IPS-20b (cell line): ENCODE measurements at regions not wholly inside any gene's neighbourhood (a gene's known extent, or its start where the extent isn't known, plus 50 kb on each side); places are given as distances from the start of the nearest gene placed in this dataset.
"Not testable (repeated sequence)": the region's sequence is repeated elsewhere in the genome, so short reads cannot be mapped to it uniquely, and the experiment has no call there.

ENCODE experiments used
- H3K27ac ChIP-seq: one replicate; pipeline ENCODE4 v1.5.1; 2013; ENCODE audit warnings: low read length
- H3K27me3 ChIP-seq: 2 replicates; pipeline ENCODE4 v1.6.1; 2013; ENCODE audit warnings: mild to moderate bottlenecking, low read length, inconsistent platforms; ENCODE audit not compliant: insufficient read depth
- H3K36me3 ChIP-seq: 2 replicates; pipeline ENCODE4 v1.6.1; 2013; ENCODE audit warnings: low read depth, mild to moderate bottlenecking, inconsistent platforms, low read length, moderate library complexity; ENCODE audit not compliant: insufficient read depth
- H3K4me1 ChIP-seq: 2 replicates; pipeline ENCODE4 v1.6.1; 2013; ENCODE audit warnings: mild to moderate bottlenecking, control low read depth, inconsistent platforms, low read length, moderate library complexity; ENCODE audit not compliant: insufficient read depth
- H3K4me3 ChIP-seq: 2 replicates; pipeline ENCODE4 v1.5.1; 2013; ENCODE audit warnings: mild to moderate bottlenecking, low read length, inconsistent platforms
- H3K9ac ChIP-seq: 2 replicates; pipeline ENCODE4 v1.6.1; 2013; ENCODE audit warnings: low read depth, mild to moderate bottlenecking, inconsistent platforms, low read length, moderate library complexity
- H3K9me3 ChIP-seq: 2 replicates; pipeline ENCODE4 v1.6.1; 2013; ENCODE audit warnings: mild to moderate bottlenecking, low read depth, low read length, inconsistent platforms; ENCODE audit not compliant: insufficient read depth

GRCh38 chr3:18723206-18723810 is 298.2 kb upstream of the SATB1 start:
- no peaks in the 10 kb centered on the region for H3K4me1 ChIP-seq
- H3K27ac ChIP-seq = no peak overlapping the region
- H3K27me3 ChIP-seq = no peaks in the 10 kb centered on the region

GRCh38 chr3:18720543-18720942 is 295.4 kb upstream of the SATB1 start:
- Histone ChIP-seq H3K27me3 (no peaks in the 10 kb centered on the region), H3K4me1 (no peaks in the 10 kb centered on the region), H3K36me3 (no peaks in the 10 kb centered on the region), H3K9me3 (no peaks in the 10 kb centered on the region), H3K4me3 (no peak overlapping the region), H3K9ac (no peak overlapping the region), H3K27ac (no peak overlapping the region)

More at GRCh38 chr3:18723206-18723810, 298.2 kb upstream of the SATB1 start:
- no peaks in the 10 kb centered on the region for H3K36me3 ChIP-seq
- no peak overlapping the region for H3K4me3 ChIP-seq
- no peak overlapping the region for H3K9ac ChIP-seq
- H3K9me3 ChIP-seq = no peaks in the 10 kb centered on the region

- Histone ChIP-seq H3K27ac (no peak overlapping the region), H3K4me3 (no peak overlapping the region), H3K36me3 (no peaks in the 10 kb centered on the region), H3K4me1 (no peaks in the 10 kb centered on the region), H3K9ac (no peak overlapping the region), H3K27me3 (no peaks in the 10 kb centered on the region), H3K9me3 (no peaks in the 10 kb centered on the region)
These were observed 292.5 kb upstream of the SATB1 start for GRCh38 chr3:18717598-18717997.

- H3K27me3 ChIP-seq = no peaks in the 10 kb centered on the region
- no peak overlapping the region for H3K27ac ChIP-seq
- no peaks in the 10 kb centered on the region for H3K9me3 ChIP-seq
- H3K9ac ChIP-seq = no peak overlapping the region
- H3K4me3 ChIP-seq = no peak overlapping the region
- H3K36me3 ChIP-seq = no peaks in the 10 kb centered on the region
- H3K4me1 ChIP-seq = no peaks in the 10 kb centered on the region
These were observed 291.7 kb upstream of the SATB1 start for GRCh38 chr3:18716821-18717220.

GRCh38 chr3:18716101-18716500 is 291.0 kb upstream of the SATB1 start:
- Histone ChIP-seq H3K27ac (no peak overlapping the region), H3K4me1 (no peaks in the 10 kb centered on the region), H3K9ac (no peak overlapping the region), H3K4me3 (no peak overlapping the region), H3K27me3 (no peaks in the 10 kb centered on the region), H3K9me3 (no peaks in the 10 kb centered on the region), H3K36me3 (no peaks in the 10 kb centered on the region)

- Histone ChIP-seq H3K27me3 (no peaks in the 10 kb centered on the region), H3K9ac (no peak overlapping the region), H3K27ac (no peak overlapping the region), H3K9me3 (no peaks in the 10 kb centered on the region), H3K36me3 (no peaks in the 10 kb centered on the region), H3K4me3 (no peak overlapping the region), H3K4me1 (no peaks in the 10 kb centered on the region)
These were observed 290.1 kb upstream of the SATB1 start for GRCh38 chr3:18715208-18715607.

GRCh38 chr3:18713577-18713951 is 288.4 kb upstream of the SATB1 start:
- Histone ChIP-seq H3K9me3 (no peaks in the 10 kb centered on the region), H3K4me1 (no peaks in the 10 kb centered on the region), H3K4me3 (no peak overlapping the region), H3K27ac (no peak overlapping the region), H3K9ac (no peak overlapping the region), H3K36me3 (no peaks in the 10 kb centered on the region), H3K27me3 (no peaks in the 10 kb centered on the region)

GRCh38 chr3:18712713-18713576 is 287.8 kb upstream of the SATB1 start:
- no peaks in the 10 kb centered on the region for H3K9me3 ChIP-seq
- H3K4me3 ChIP-seq = no peak overlapping the region
- H3K27ac ChIP-seq = no peak overlapping the region
- no peaks in the 10 kb centered on the region for H3K36me3 ChIP-seq
- no peak overlapping the region for H3K9ac ChIP-seq
- H3K27me3 ChIP-seq = no peaks in the 10 kb centered on the region
- no peaks in the 10 kb centered on the region for H3K4me1 ChIP-seq

GRCh38 chr3:18704326-18704725 is 279.2 kb upstream of the SATB1 start:
- no peak overlapping the region for H3K4me3 ChIP-seq
- H3K9me3 ChIP-seq = no peaks in the 10 kb centered on the region; the same call in 1 of the 2 replicates
- H3K27ac ChIP-seq = no peak overlapping the region
- no peak overlapping the region for H3K9ac ChIP-seq
- H3K4me1 ChIP-seq = no peaks in the 10 kb centered on the region
- no peaks in the 10 kb centered on the region for H3K27me3 ChIP-seq
- H3K36me3 ChIP-seq = no peaks in the 10 kb centered on the region

- no peaks in the 10 kb centered on the region for H3K27me3 ChIP-seq
- H3K4me1 ChIP-seq = no peaks in the 10 kb centered on the region
- no peaks in the 10 kb centered on the region for H3K36me3 ChIP-seq
- no peak overlapping the region for H3K27ac ChIP-seq
- no peak overlapping the region for H3K4me3 ChIP-seq
- no peak overlapping the region for H3K9ac ChIP-seq
- no peaks in the 10 kb centered on the region; the same call in 1 of the 2 replicates for H3K9me3 ChIP-seq
These were observed 278.7 kb upstream of the SATB1 start for GRCh38 chr3:18703798-18704197.

GRCh38 chr3:18693588-18694329 is 268.6 kb upstream of the SATB1 start:
- H3K27ac ChIP-seq, H3K36me3 ChIP-seq, H3K4me3 ChIP-seq, H3K27me3 ChIP-seq, H3K4me1 ChIP-seq, H3K9me3 ChIP-seq, H3K9ac ChIP-seq: not testable (repeated sequence)

- Histone ChIP-seq H3K4me3 (no peak overlapping the region), H3K36me3 (no peaks in the 10 kb centered on the region), H3K9ac (no peak overlapping the region), H3K27ac (no peak overlapping the region), H3K4me1 (no peaks in the 10 kb centered on the region), H3K27me3 (no peaks in the 10 kb centered on the region), H3K9me3 (no peaks in the 10 kb centered on the region)
These were observed 262.1 kb upstream of the SATB1 start for GRCh38 chr3:18687286-18687685.
